ENCODE measurements at regions not wholly inside any gene's neighbourhood (a gene's known extent, or its start where the extent isn't known, plus 50 kb on each side); places are given as distances from the start of the nearest gene placed in this dataset.

GRCh38 chr3:147574621-147575020 lies 165.5 kb downstream of the ZIC1 start:
- Histone ChIP-seq H3K9me3 (no peaks in the 10 kb centered on the region), H3K27ac (no peak overlapping the region), H3K4me1 (no peaks in the 10 kb centered on the region), H3K4me2 (no peak overlapping the region), H3K4me3 (no peak overlapping the region)
- ChIA-PET CTCF (no interaction called here), POLR2A (no interaction called here)
- no peak for FAIRE-seq
- no peak for ATAC-seq
- no peak for TF ChIP-seq PHF8 (IDR thresholded peaks at IDR 0.05; ENCODE audit: borderline replicate concordance, low read depth)
- TF ChIP-seq SMC3 (IDR thresholded peaks at IDR 0.05) = no peak
- TF ChIP-seq GATA3 (IDR thresholded peaks at IDR 0.05; ENCODE audit: borderline replicate concordance) = no peak
- TF ChIP-seq KDM5A (IDR thresholded peaks at IDR 0.05) = no peak
- no peak for TF ChIP-seq ZSCAN20 (CRISPR knock-in tag; IDR thresholded peaks at IDR 0.05)
- no peak for TF ChIP-seq NPAS2 (CRISPR knock-in tag; IDR thresholded peaks at IDR 0.05; ENCODE audit: borderline replicate concordance)
- no peak for TF ChIP-seq ATOH8 (CRISPR knock-in tag; IDR thresholded peaks at IDR 0.05; ENCODE audit: low read depth)
- TF ChIP-seq EHF (CRISPR knock-in tag; IDR thresholded peaks at IDR 0.05) = no peak
- no peak for TF ChIP-seq RCOR1 (IDR thresholded peaks at IDR 0.05; ENCODE audit: low read depth, low read length)
- TF ChIP-seq POLR2AphosphoS2 (conservative IDR thresholded peaks at IDR 0.05; ENCODE audit: low read length) = no peak
- no peak for TF ChIP-seq MAX (IDR thresholded peaks at IDR 0.05)
- TF ChIP-seq E2F6 (IDR thresholded peaks at IDR 0.05; ENCODE audit: borderline replicate concordance, low read depth) = no peak
- no peak for TF ChIP-seq JUN (IDR thresholded peaks at IDR 0.05)
- WGBS (ENCODE audit: missing lambda C conversion rate) = 0% methylated on average over 1 of the region's 1 CpG
- no peak for DNase-seq (ENCODE audit: low read depth in 1 of 2, low spot score in 1 of 2)

- CTCF ChIA-PET = no interaction called here
- H3K4me2 ChIP-seq = no peak overlapping the region
- no peak for ATAC-seq
- H3K9me3 ChIP-seq = no peaks in the 10 kb centered on the region
- no peak overlapping the region for H3K27ac ChIP-seq
- 27% methylated on average over 2 of the region's 2 CpGs for WGBS (ENCODE audit: missing lambda C conversion rate)
- POLR2A ChIA-PET = no interaction called here
- TF ChIP-seq EHF (CRISPR knock-in tag; IDR thresholded peaks at IDR 0.05) (no peak), HES2 (IDR thresholded peaks at IDR 0.05) (no peak), TFCP2L1 (CRISPR knock-in tag; IDR thresholded peaks at IDR 0.05) (no peak), EP300 (IDR thresholded peaks at IDR 0.05) (no peak), MYC (IDR thresholded peaks at IDR 0.05; ENCODE audit: borderline replicate concordance, low read length) (no peak), MAX (IDR thresholded peaks at IDR 0.05) (no peak), NPAS2 (CRISPR knock-in tag; IDR thresholded peaks at IDR 0.05; ENCODE audit: borderline replicate concordance) (no peak), SREBF2 (IDR thresholded peaks at IDR 0.05) (no peak), ZFP36 (IDR thresholded peaks at IDR 0.05; ENCODE audit: borderline replicate concordance, partially characterized antibody) (no peak), PBX3 (IDR thresholded peaks at IDR 0.05) (no peak)
- no peaks in the 10 kb centered on the region for H3K4me1 ChIP-seq
- DNase-seq (ENCODE audit: low read depth in 1 of 2, low spot score in 1 of 2) = no peak
- no peak for FAIRE-seq
- no peak overlapping the region for H3K4me3 ChIP-seq
Observed at GRCh38 chr3:147575391-147575790, 166.2 kb downstream of the ZIC1 start.

GRCh38 chr3:147582642-147583041 lies 173.5 kb downstream of the ZIC1 start:
- ChIA-PET POLR2A (no interaction called here), CTCF (no interaction called here)
- Histone ChIP-seq H3K27ac (no peak overlapping the region), H3K4me2 (no peak overlapping the region), H3K4me3 (no peak overlapping the region), H3K9me3 (no peaks in the 10 kb centered on the region; the same call in 2 of the 3 replicates), H3K4me1 (no peaks in the 10 kb centered on the region)
- no peak for ATAC-seq
- FAIRE-seq = no peak
- DNase-seq (ENCODE audit: low read depth in 1 of 2, low spot score in 1 of 2) = no peak
- TF ChIP-seq FOSL2 (IDR thresholded peaks at IDR 0.05) (no peak), FOSL2 (CRISPR knock-in tag; IDR thresholded peaks at IDR 0.05) (no peak), BHLHE40 (IDR thresholded peaks at IDR 0.05; ENCODE audit: low read depth, low read length) (no peak), HOXB13 (CRISPR knock-in tag; IDR thresholded peaks at IDR 0.05; ENCODE audit: low read depth) (no peak), NR3C1 (IDR thresholded peaks at IDR 0.05) (no peak), KDM5A (IDR thresholded peaks at IDR 0.05) (no peak), CHD4 (IDR thresholded peaks at IDR 0.05; ENCODE audit: borderline replicate concordance) (no peak), EHMT2 (IDR thresholded peaks at IDR 0.05; ENCODE audit: low read depth) (no peak), FOSB (CRISPR knock-in tag; IDR thresholded peaks at IDR 0.05) (no peak), SMC3 (IDR thresholded peaks at IDR 0.05) (no peak), POLR2A (IDR thresholded peaks at IDR 0.05; ENCODE audit: low read length) (no peak), TP53 (CRISPR knock-in tag; IDR thresholded peaks at IDR 0.05) (no peak), GATA3 (IDR thresholded peaks at IDR 0.05; ENCODE audit: borderline replicate concordance) (no peak), HDAC2 (IDR thresholded peaks at IDR 0.05) (no peak), POLR2AphosphoS2 (conservative IDR thresholded peaks at IDR 0.05; ENCODE audit: low read length) (no peak), HOXA7 (CRISPR knock-in tag; IDR thresholded peaks at IDR 0.05) (no peak), EHF (CRISPR knock-in tag; IDR thresholded peaks at IDR 0.05) (no peak), USF2 (IDR thresholded peaks at IDR 0.05) (no peak)
